HG02571 (cell line): ENCODE measurements at regions not wholly inside any gene's neighbourhood (a gene's known extent, or its start where the extent isn't known, plus 50 kb on each side); places are given as distances from the start of the nearest gene placed in this dataset.

Experiments used
- ATAC-seq: cut with Tn5 transposase; IDR thresholded peaks from one replicate; pipeline ENCODE4 v1.9.1; 2021; ENCODE audit warnings: mild to moderate bottlenecking, moderate library complexity; ENCODE audit not compliant: unreplicated experiment

DNA sequence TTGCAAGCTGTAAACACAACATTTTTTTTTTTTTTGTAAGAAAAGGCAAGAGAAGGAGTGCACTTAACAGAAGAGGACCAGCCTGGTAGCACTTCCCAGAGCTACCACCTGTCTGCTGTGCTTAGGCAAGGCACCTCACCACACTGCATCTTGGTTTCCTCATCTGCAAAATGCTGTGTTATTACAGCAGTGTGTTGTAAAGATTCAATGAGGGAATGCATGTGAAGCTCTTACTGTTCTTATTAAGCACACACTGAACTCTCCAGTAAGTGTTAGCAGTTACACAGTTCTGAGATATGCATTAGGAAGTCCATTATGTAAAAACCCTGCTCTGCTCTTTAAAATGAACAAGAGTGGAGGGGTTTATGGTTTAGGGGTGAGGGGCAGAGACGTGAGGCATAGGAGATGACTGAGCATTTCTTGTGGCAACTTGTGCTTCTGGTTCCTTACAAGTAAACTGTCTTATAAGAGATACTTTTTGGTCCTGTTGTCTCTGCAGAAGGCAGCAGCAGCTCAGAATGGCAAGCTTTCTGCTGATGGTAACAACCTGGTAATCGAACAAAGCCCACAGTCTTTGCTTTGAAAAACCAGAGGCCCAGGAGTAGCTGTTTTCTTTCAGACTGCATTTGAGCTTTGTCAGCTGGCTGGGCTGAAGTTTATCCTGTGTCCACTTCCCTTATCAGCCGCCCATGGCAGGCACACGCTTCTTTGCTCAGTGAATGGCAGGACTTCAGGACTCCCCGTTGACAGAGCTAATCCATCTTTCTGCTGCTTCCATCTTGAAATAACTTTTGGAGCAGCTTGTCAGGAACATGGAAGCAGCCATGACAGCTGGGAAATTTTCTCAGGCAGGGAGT, 98.8 kb upstream of the BMPER start:
- no peak for ATAC-seq

DNA sequence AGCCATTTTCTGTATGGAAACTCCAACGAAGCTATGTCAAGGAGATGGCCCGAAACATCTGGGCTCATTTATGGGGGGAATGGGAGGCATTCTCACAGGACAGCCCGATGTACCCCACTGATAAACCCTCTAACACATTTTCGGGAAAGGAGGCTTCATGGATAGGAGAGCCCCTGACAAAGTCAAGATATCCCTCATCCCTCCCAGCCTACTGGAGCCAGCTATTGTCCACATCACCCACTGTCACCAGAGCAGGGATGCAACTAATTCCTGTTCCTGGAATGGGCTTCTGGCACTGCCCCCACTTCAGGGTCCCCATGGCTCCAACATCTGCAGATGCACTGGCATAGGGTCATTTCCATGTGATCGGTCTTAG, 98.2 kb upstream of the BMPER start:
- ATAC-seq, result no peak

DNA sequence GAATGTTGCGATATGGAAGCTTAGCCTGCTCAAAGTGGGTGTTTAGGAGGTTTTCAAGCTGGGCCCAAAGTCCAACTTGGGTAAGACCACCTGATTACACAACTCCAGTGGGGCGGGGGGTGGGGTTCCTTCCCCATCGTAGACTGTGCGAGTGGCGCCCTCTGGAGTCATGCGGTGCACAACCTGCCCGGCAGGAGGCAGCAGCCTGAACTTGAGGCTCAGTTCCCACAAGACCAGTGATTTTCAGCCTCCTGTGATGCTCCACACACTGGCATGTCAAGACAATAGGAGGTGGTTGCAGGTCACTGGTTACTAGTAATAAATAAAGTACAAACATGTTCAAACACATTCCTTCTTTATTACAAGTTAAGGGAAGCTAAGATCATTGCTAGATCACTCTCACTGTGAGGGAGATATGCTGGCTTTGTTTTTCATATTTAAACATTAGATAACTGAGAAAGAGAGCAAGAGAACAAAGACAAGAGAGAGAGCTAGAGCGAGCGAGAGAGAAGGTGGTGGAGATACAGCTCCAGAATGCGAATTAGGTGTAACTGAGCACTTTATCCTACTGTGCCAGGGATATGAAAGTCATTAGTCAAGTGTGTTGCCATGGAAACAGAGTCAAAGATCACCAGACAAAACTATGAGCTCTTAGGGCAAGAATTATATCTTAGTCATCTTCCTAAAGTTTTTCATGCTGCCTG, 97.4 kb upstream of the BMPER start:
- ATAC-seq, result no peak

DNA sequence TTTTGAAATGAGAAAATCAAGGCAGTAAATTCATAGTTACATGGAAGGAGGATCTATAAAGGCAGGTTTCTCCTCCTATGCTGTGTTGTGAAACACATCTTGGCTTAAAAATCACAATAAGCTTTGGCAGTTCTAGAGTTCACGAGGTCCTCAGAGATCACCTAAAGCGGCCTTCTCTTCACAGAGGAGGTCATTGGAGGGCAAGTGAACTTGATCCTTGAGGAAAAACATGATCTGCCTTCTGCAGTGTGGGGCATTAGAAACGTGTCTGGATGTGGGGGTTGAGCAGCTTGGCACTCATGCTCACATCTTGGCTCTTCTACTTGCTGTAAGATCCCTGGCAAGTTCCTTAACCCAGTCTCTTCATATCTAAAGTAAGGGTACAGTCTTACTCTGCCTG, 96.1 kb upstream of the BMPER start:
- no peak for ATAC-seq

DNA sequence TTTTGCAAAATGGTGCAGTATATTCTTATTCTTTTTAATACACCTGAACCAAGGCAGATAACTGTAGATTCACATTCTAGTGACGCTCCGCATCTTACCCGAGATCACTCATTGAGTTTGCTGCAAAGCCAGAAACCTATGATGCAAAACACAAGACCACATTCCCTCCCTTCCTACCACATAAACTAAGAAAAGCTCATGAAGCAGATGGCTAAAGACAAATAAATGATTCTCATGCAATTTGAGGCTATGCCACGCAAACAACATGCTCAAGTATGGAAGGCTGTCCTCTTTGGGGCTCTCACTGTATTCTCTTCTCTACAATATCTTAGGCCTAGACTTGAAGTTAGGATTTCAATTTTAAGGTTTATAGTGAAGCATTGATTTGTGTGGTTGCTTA, 95.0 kb upstream of the BMPER start:
- ATAC-seq, result no peak

DNA sequence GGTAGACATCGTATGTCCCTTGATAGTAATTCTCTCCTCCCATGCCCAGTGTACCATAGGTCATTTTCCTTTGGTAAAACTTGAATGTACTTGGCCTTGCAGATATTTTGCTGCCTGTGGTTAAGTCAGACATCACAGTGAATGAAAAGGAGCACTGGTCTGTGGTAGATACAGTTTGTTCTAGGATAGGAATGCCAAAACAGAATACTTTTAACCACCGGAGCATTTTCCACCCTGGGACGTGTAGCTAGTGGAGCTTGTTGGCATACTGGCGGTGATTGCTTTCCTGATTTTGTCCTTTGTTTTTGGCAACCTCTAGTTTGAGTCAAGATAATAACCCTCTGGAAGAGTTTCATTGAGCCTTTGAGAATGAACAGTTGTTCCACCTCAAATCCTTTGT, 92.0 kb upstream of the BMPER start:
- no peak for ATAC-seq

DNA sequence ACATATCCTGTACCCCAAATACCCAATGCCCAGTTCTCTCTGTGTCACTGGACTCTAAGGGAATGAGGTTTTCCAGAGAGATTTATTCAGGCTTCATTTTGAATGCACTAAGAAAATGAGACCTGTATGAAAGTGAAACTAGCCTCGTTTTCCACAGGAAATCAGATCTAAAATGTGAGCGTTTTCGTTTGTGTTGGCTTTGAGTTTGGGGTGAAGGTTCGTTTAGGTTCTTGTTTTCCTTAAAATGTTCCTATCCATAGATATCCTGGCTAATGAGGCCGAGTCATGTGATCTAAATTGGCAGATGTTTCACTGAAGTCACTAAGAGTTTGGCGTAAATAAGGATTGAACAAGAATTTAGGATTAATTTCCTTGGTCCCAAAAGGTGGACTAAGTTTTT, 90.9 kb upstream of the BMPER start:
- ATAC-seq, result no peak

DNA sequence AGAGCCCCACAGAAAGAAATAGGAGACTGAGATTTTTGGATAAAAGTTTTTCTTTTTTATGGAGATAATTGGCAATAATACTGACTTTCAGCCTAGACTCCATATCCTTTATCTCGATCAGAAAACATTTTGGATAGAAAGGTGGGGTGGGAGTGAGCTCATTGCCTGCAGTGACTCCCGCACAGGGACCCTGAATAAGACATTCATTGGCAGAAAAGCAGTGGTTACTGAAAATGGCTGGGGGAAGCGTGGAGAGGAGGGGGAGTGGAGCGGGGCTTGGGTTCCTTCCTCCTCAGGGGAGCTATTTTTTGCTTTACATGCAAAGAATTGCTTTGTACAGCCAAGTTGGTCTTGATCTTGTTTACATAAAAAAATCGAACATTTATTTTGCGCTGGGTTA, 90.4 kb upstream of the BMPER start:
- no peak for ATAC-seq

DNA sequence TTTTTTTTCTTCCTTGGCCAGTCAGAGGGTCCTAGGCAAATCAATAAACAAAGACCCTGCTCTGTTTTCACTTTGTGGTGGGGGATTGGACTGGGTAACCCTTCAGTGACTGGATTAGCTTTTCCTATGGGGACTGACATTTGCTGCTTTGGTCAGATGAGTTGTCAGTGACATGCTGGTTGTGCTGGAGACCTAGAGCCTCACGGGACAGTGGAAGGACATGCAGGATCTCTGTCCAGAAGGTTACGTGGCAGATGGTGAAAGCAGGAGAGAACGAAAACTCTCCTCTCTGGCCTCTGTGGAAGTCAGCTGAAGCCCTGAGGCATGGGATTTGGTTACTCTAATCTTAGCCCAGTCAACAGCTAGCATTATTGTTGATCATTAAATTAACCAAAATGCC, 90.0 kb upstream of the BMPER start:
- no peak for ATAC-seq

DNA sequence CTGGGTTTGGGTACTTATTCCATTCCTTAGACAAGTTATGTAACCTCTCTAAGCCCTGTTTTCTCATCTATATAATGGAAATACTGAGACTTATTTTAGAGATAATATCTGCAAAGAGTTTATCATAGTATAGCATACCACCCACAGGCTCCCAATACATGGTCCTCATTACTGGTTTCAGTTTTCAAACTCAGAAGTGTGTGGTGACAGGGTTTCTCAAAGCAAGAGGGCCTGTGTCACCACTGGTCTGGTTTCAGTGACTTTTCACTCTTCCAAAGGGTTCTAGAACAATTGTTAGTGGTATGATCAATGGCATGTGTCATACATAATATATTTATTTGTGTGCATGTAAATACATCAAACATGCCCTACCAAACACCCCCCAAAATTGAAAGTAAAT, 89.2 kb upstream of the BMPER start:
- no peak for ATAC-seq

DNA sequence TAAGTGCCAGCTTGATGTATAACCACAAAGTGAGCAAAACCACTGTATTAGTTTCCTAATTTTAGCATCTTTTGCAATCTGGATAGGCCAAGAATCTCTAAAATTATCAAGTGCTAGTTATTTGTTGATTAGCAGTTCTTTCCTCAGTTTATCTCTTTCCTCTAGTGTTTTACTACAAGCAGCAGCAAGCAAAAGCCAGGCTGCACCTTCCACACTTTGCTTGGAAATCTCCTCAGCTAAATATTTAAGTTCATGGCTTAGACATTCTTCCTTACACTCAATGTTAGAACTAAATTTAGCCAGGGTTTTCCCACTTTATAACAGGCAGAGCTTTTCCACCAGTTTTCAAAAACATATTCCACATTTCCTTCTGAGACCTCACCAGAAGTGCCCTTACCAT, 85.7 kb upstream of the BMPER start:
- no peak for ATAC-seq

DNA sequence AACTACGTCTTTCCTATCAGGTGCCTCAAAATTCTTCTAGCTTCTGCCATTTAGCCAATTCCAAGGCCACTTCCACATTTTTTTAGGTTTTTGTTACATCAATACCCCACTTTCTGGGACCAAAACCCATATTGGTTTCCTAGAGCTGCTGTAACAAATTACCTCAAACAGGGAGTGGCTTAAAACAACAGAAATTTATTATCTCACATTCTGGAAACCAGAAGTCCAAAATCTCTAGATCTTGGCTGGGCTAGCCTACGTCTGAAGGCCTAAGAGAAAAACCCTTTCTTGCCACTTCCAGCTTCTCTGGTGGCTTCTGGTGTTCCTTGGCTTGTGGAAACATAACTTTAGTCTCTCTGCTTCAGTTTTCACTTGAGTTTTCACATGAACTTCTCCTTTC, 85.1 kb upstream of the BMPER start:
- ATAC-seq, result no peak

DNA sequence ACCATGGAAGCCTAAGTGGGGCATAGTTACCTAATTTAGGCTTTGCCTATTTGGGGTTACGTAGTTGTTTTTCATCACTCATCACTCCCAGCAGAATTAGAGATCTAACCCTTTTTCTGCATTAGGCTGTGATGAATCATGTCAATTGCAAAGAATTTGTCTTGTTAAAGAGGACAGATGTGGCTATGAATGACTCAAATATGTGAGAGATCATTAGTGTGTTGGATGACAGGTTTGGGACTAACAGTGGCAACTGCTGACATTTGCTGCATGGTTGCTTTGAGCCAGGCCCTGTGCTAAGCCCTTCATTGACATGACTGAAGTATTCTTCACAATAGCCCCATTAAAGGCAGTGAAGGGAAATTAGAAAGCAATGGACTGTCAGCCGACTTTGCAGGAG, 83.4 kb upstream of the BMPER start:
- no peak for ATAC-seq

DNA sequence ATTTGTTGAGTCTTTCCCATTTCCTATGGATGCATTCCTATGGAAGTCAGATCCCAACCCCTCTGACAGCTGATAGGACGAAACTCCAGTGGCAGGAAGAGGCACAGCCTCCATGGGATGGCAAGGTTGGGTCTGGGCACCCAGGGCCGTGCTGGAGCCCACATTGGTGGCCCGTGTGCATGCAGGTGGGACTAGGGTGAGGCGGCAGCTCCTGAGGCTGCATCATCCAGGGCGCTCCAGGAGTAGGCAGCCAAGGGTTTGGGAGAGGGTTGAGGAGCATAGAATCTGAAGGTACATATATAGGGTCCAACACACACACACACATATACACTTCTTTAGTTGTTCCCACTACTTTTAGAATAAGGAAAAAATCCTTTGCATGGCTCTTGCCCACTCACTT, 81.4 kb upstream of the BMPER start:
- ATAC-seq, result no peak

DNA sequence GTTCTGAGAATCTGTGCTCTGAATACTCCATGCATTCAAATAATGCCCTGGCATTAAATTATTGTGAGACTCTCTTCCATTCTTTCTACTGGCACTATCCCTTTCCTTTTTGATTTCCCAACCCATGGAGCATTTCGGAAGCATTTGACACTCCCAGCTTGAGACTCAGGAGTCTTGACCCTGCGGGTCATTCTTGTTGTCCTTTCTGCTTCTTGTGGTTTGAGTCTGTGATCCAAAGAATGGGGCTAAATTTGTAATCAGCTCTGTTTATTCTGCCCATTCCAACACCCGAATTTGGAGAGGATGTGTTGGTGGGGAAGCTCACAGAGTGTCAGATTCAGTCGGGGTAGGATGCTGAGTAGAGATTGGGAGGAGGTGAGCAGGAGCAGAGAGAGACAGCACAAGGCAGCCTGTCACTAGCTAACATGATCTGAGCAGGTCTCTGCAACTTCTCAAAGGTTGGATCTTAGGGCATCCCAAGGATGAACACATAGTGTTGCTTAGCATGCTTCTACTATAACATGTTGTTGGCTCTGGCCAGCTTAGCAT, 80.4 kb upstream of the BMPER start:
- no peak for ATAC-seq

DNA sequence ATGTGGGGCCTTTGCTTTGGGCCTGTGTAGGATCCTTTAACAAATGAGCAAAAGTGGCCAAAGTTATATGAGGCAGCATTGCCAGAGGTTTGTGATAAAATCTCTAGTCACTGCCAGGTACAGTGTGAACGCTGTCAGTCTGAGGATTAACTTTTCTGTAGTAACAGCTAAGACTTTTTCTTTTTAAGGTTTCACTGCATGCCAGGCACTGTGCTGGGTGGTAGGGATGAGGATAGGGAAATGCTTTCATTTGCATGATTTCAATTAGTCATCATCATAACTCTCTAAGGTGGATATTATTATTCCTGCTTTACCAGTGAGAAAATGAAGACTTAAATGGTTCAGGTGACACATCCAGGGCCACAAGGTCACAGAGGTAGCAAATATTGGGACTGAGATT, 79.7 kb upstream of the BMPER start:
- ATAC-seq, result no peak

DNA sequence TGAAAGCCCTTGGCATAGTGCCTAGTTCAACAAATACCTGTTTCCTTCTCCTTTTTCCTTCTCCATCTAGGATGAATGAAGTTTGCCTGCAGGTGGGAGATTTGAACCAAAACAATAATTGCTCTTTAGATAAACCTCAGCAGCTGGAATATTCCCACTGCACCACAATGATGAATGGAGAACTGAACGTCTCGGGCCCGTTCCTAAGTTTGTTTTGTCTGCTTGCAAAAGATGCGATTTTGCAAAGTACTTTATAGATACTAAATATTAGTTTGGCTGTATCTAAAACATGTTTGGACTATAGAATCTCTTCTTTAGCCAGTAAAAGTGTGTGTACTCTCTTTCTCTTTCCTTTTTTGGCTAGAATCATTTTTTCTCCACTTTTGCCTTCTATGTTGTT, 75.8 kb upstream of the BMPER start:
- no peak for ATAC-seq

DNA sequence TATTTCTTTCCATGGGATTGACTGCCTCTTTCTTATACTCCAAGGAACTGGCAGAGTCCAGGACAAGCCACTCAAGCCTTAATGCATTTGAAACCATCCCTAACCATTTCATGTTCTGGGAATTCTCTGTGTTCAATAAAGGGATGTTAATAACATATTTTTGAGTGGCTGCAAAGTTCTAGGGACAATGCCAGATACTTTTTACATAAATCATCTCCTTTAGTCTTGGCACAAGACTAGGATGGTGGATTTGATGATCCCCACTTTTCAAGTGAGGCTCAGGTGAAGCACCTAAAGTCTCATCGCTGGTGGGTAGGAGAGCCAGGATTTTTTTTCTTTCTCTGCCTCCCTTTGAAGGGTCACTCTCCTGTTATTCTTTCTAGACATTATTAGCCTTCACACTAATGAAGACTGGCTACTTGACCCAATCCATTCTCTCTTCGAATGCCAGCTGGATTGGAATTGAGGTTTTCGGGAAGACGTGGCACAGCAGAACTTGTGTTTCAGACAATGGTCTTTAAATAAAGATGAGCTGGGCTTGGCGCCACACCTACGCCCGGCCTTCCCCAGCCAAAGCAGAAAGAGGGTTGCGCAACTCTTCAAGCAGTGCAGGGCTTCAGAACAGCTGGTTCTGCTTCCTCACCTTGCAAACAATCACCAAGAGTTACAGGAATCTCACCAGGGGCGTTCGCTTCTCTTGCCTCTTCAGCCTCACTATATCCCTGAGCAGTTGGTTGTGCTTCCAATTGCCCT, 73.8 kb upstream of the BMPER start:
- no peak for ATAC-seq

DNA sequence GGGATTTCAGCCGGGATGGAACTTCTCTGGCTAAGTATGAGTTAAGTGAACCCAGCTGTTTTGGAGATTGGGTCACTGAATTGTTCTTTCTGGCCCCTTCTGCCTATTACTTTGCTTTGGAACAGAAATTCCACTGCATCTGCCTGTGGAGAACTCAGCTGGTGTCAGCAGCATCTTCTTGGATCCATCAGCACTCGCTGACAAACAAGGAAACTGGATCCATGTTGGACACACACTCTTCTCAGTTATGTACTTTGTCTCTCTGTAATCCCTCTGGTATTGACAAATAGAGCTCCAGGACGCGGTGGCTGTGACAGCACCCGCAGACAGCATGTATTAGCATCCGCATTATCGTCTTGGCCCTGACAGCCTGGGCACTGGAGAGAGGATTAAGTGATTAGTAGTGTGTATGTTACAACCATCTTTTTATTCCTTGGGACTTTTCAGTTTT, 73.0 kb upstream of the BMPER start:
- no peak for ATAC-seq

DNA sequence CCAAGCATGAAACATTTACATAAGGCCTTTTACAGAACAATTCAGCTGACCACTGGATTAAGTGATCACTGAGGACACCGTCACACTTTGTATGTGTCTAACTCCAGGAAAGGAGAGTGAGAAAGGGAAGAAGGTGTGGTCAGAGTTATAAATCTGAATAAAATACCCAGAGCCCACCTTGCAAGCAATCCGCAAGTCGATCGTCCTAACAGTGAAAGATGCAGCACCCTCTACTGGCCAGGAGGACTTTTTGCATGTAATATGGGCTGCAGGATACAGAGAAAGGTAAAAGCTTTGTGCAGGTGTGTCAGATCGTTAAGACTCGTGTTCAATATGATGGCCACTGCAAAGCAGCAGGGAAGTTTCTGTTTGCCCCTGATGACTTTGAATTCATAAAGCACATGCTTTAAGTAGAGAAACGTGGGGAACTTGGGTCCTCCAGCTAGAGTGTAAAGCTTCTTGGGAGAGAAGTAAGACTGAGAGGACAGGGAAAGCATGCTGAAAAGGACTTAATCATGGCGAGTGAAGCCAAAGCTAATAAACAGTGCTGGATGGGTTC, 68.5 kb upstream of the BMPER start:
- no peak for ATAC-seq

DNA sequence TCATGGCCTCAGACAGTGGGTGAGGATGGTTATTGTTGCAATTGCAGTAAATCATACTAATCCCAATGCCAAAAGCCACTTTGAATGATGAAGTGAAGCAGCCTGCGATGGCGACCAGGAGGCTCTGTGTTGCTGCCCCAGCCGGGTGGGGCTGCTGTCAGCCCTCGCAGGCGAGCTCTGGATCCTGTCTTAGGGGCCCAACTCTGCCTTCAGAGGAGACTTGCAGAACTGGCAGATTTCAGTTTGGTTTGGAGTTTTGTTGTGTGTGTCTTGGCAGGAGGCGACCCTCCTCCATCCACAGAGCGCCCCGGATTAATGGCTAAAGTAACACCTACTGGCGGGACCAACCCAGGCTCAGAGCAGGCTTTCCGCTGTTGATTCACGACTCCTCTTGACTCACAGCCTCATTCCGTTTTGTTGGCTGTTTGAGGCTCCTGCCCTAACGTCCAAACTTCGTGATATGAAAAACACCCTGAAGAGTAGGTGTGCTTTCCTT, 67.9 kb upstream of the BMPER start:
- no peak for ATAC-seq
